Pancreas (tissue), 10 donors: ENCODE measurements at regions not wholly inside any gene's neighbourhood (a gene's known extent, or its start where the extent isn't known, plus 50 kb on each side); places are given as distances from the start of the nearest gene placed in this dataset.

Experiments
- ATAC-seq, 4 donors: fragments of 200-7000 bp; cut with Tn5 transposase; one replicate each; pipeline versions ENCODE4 v1.8.0 to v1.9.1; 2020; ENCODE audit warnings: mild to moderate bottlenecking in 4 of 4, moderate library complexity in 4 of 4
- DNase-seq, 6 donors: peaks; one replicate each; pipeline ENCODE4 v3.0.0-alpha.2; 2020
- FAIRE-seq: peaks from 2 replicates; lab custom pipeline; 2012; peaks lifted over from hg19 to GRCh38; lab: Jason Lieb, UNC
- H3K27ac ChIP-seq, 4 donors: fragments of 200-600 bp; sonication (generic); 1 replicate in 3 of 4; 2 replicates in 1 of 4; pipeline versions ENCODE4 v1.5.0 to v1.8.0; 2020
- H3K27me3 ChIP-seq, 4 donors: fragments of 200-600 bp; one replicate each; pipeline ENCODE4 v1.8.0; 2021
- H3K36me3 ChIP-seq, 3 donors: fragments of 200-600 bp; sonication (generic) in 1 of 3; one replicate each; pipeline versions ENCODE4 v1.5.0 to v1.8.0; 2020 to 2021
- H3K4me1 ChIP-seq, 3 donors: fragments of 200-600 bp; one replicate each; pipeline ENCODE4 v1.8.0; 2021
- H3K4me3 ChIP-seq, 4 donors: fragments of 200-600 bp; sonication (generic) in 2 of 4; one replicate each; pipeline versions ENCODE4 v1.5.0 to v1.8.0; 2020 to 2021
- H3K9me3 ChIP-seq, 4 donors: fragments of 200-600 bp; one replicate each; pipeline ENCODE4 v1.8.0; 2021
- WGBS, 2 donors: extraction: QIAGEN DNeasy Blood & Tissue Kit; methylation state at CpG; one replicate each; pipeline ENCODE4 v1.1.7; 2013; 5-methylcytosine and 5-hydroxymethylcytosine counted together
- intact Hi-C, 3 donors: fragments of 100-400 bp; cut with DNase I; formaldehyde crosslinking; loops; one replicate each; pipeline versions ENCODE4 v1.11.1 to v1.14.2; 2022
- TF ChIP-seq, protein P1 (sequence below), 4 donors: fragments of 200-600 bp; sonication (generic) in 3 of 4; IDR thresholded peaks; one replicate each; pipeline versions ENCODE4 v1.5.0 to v1.8.0; 2021; ENCODE audit warnings: antibody characterized with exemption in 4 of 4
- donor health status: healthy with polysubstance abuse.
- donor health status: DM: no; HTN: no; CAD: no; lungs with moderate emphysema.
- donor health status: DM: no; HTN: no; CAD: no.
- donor health status: control.
- donor health status: control.
- donor health status: Bipolar disorder and iron deficiency.
- donor health status: DM: yes; HTN: yes; CAD: no.
- donor health status: DM: no; HTN: no; CAD: no.
- donor health status: DM: no; HTN: no; CAD: no.
- donor health status: DM: yes; HTN: yes; CAD: no.

DNA sequence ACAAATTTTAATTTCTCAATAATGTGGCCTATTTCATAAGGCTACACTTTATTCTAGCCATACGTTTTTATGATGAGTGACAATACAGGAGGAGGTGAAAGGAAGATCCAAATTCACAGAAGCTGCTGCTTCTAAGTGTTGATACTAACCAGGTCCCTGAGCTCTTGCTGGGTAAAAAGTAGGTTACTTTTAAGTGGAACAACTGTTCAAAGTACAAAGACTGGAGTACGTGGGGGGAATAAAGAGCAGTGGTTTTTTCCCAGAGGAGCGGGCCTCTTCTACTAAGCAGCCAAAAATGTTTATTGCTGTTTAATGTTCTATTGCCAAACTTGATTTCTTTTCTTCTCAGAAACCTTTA lies 301.8 kb downstream of the AEBP2 start:
- no peak for ATAC-seq
- Histone ChIP-seq H3K4me3 (no peak overlapping the region), H3K27me3 (no peaks in the 10 kb centered on the region), H3K36me3 (no peaks in the 10 kb centered on the region), H3K4me1 (peaks cover 0 to 10% (median 0%) of the 10 kb centered on the region in 3 donors), H3K27ac (no peak overlapping the region), H3K9me3 (no peaks in the 10 kb centered on the region)
- intact Hi-C loops, result no loop called here
- TF ChIP-seq, protein P1, sequence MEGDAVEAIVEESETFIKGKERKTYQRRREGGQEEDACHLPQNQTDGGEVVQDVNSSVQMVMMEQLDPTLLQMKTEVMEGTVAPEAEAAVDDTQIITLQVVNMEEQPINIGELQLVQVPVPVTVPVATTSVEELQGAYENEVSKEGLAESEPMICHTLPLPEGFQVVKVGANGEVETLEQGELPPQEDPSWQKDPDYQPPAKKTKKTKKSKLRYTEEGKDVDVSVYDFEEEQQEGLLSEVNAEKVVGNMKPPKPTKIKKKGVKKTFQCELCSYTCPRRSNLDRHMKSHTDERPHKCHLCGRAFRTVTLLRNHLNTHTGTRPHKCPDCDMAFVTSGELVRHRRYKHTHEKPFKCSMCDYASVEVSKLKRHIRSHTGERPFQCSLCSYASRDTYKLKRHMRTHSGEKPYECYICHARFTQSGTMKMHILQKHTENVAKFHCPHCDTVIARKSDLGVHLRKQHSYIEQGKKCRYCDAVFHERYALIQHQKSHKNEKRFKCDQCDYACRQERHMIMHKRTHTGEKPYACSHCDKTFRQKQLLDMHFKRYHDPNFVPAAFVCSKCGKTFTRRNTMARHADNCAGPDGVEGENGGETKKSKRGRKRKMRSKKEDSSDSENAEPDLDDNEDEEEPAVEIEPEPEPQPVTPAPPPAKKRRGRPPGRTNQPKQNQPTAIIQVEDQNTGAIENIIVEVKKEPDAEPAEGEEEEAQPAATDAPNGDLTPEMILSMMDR (IDR thresholded peaks at IDR 0.05), result no peak
- no peak for DNase-seq
- 60 to 72% methylated on average over 3 of the region's 3 CpGs for WGBS, 2 donors
- no peak for FAIRE-seq

DNA sequence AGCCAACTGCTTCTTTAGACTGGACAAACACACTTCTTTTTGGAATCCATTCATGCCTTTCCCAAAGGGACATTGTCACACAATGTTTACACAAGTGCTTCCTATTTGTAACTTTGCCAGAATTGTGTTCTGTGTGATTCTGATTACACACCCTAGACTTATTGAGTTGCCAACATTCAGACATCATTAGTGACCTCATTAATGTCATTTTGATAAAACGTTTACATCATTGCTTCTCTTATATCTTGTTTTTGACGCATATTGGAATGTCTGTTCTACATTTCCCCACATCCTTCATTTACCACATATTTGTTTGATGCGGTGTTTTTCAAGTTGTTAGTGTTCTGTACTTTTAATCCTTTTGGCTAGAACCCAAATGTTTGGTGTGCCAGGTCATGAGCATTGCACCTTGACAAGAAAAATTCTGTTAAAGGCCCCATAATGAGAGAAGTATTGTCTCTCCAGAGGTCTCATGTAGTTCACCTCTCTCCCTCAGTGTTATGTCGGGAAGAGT lies 305.5 kb downstream of the AEBP2 start:
- Histone ChIP-seq H3K4me1 (peaks cover 0 to 6% (median 0%) of the 10 kb centered on the region in 3 donors), H3K27ac (peak overlapping the region in 1 of 4 donors; percentile 24), H3K36me3 (no peaks in the 10 kb centered on the region), H3K9me3 (no peaks in the 10 kb centered on the region), H3K27me3 (no peaks in the 10 kb centered on the region), H3K4me3 (no peak overlapping the region)
- 34 to 43% methylated on average over 4 of the region's 4 CpGs for WGBS, 2 donors
- TF ChIP-seq, protein P1 (IDR thresholded peaks at IDR 0.05), result no peak
- ATAC-seq (peak; percentile 67 to 74 (median 70)), FAIRE-seq (peak; percentile 32), DNase-seq (no peak)
- intact Hi-C loops, result no loop called here

DNA sequence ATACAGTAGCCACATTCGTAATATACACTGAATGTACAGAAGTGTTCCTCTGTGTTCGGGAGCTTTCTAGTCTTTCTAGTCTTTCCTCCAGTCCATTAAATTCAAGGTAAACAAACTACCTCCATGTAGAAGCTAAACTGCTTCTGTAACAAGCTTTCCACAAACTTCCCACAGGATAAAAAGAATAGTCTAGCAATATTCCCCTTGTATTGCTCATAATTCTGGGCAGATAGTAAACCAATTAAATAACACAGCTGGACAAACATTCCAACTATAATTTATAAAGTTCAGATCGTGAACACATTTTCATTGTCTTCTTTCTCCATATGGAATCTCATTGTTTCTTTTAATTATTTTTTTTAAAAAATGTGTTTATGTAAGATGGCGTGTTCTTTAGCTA lies 307.2 kb downstream of the AEBP2 start:
- no peak overlapping the region for H3K4me3 ChIP-seq
- H3K9me3 ChIP-seq, result no peaks in the 10 kb centered on the region
- TF ChIP-seq, protein P1 (IDR thresholded peaks at IDR 0.05), result no peak
- H3K36me3 ChIP-seq, result no peaks in the 10 kb centered on the region
- no peaks in the 10 kb centered on the region for H3K27me3 ChIP-seq
- H3K4me1 ChIP-seq, result peaks cover 0 to 6% (median 0%) of the 10 kb centered on the region in 3 donors
- 73 to 88% methylated on average over 4 of the region's 4 CpGs for WGBS, 2 donors
- no peak for DNase-seq
- intact Hi-C loops, result no loop called here
- ATAC-seq, result no peak
- H3K27ac ChIP-seq, result no peak overlapping the region
- peak; percentile 5 for FAIRE-seq

DNA sequence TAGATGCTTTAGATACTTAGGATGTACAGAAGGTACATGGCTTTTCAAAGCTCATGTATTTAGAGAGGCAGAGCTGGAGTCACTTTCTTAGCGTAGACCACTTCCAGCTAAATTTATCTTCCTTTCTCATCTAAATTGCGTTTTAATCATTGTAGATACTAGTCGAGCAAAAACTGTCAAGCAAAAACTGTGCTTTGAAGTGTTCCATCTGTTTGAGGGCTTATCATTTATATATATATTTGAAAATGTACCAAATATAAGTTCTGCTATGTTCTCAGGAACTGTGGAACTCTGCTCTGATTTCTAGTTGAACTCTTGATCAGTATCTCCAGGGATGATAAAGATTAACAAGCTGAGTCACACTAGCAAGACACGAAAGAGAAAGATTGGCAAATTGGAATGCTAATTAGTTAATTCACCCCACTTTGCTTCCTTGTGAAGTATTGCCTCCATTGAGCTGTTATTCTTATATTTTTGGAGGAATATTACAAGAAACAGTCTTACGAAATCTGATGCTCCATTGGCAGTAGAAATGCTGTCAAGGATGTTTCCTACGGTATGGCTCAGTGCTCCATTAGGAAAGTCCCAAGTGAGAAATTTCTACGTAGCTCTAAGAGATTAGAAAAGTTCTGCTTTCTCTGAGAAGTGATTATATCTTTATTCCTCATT lies 310.7 kb downstream of the AEBP2 start:
- no peaks in the 10 kb centered on the region for H3K27me3 ChIP-seq
- H3K4me3 ChIP-seq, result no peak overlapping the region
- peaks cover 0 to 6% (median 0%) of the 10 kb centered on the region in 3 donors for H3K4me1 ChIP-seq
- FAIRE-seq (no peak), ATAC-seq (no peak), DNase-seq (no peak)
- no peaks in the 10 kb centered on the region for H3K9me3 ChIP-seq
- WGBS, 2 donors, result 63 to 74% methylated on average over 7 of the region's 7 CpGs
- no peaks in the 10 kb centered on the region for H3K36me3 ChIP-seq
- TF ChIP-seq, protein P1 (IDR thresholded peaks at IDR 0.05), result no peak
- intact Hi-C loops, result no loop called here
- H3K27ac ChIP-seq, result no peak overlapping the region

DNA sequence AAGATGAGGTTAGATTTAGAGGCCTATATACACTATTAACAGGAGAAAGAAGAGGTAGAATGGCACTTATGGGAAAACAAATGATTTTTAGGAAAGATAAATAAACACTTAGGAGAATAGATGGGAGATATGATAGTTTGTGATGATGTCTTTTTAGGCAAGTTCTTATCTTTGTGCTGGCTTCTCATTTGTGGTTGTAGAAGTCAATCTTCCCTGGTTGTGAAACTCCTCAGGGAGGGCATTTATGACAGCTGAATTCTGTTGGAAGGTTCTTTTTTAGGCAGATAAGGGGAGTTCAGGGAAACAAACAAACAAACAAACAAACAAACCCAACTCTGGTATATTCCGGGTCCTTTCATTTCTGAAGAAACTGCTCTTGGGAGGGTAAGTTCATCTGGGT lies 311.8 kb downstream of the AEBP2 start:
- DNase-seq (no peak), FAIRE-seq (no peak), ATAC-seq (no peak)
- WGBS, 2 donors, result 88 to 93% methylated on average over 1 of the region's 1 CpG
- intact Hi-C loops, result no loop called here
- TF ChIP-seq, protein P1 (IDR thresholded peaks at IDR 0.05), result no peak
- no peak overlapping the region for H3K27ac ChIP-seq
- no peak overlapping the region for H3K4me3 ChIP-seq
- H3K27me3 ChIP-seq, result no peaks in the 10 kb centered on the region
- peaks cover 0 to 6% (median 0%) of the 10 kb centered on the region in 3 donors for H3K4me1 ChIP-seq
- no peaks in the 10 kb centered on the region for H3K9me3 ChIP-seq
- H3K36me3 ChIP-seq, result no peaks in the 10 kb centered on the region
